ENCODE measurements at regions not wholly inside any gene's neighbourhood (a gene's known extent, or its start where the extent isn't known, plus 50 kb on each side); places are given as distances from the start of the nearest gene placed in this dataset.

GRCh38 chr20:20823476-20823881, 111.0 kb upstream of the RALGAPA2 start:
- FAIRE-seq: no peak

DNA sequence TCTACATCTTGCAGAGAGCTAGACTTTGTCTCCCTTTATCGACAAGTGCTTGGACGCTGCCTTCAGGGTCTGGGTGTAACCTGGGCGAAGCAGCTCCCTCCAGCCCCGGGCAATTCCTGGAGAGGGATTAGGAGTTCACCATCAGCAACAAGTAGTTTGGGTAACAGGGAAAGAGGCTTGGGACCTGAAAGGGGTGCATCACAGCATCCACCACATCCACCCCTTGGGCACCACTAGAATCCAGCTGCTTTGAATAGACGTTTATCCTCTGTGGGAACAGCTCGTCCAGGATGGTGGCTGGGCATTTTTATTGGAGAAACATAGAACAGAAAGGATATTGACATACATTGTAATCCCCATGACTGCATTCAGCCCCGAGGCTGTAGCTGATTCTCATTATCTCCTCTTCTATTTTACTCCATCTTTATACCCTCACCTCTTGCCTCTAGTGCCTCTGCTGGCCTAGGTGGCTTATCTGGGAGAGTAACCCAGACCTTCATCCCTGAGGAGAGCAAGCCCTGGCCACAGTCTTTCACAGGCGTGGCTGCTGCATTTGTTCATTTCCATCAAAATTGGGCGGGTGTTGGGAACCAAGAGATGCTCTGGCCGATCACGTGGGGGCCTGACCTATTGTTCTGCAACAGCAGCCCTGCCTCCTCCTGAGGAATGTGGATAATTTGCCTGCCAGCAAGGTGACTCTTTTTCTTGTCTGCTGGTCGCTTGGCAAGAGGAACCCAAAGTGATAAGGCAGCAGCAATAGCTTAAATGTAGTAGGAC, 109.2 kb upstream of the RALGAPA2 start:
- FAIRE-seq: no peak

DNA sequence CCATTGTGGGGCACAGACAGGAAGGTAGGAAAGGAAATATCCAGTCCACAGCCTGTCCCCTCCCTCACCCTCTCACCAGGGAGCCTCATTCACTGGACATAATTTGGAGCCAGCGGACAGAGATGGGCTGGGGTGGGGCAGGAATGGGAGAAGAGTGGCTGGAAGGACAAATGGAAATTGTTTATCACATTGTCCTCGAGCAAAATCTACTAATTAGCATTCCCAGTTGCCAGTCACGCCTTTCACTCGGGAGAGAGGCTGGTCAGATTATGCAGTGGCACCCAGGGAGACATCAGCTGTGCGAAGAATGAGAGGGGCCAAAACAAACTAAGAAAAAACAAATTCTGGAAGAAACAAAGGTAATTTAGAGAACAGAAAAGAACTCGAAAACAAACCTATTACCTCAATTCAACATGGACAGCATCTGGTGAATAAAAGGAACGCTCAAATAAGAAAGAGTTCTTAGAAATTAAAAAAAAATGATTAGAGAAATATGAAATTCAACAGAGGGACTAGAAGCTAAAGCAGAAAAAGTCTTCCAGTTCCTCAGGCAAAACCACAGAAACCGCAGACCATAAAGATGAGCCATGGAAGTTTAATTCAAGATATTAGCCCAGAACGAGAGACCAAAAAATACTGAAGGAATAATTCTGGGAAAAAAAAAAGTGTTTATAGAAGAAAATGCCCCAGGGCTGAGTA, 108.5 kb upstream of the RALGAPA2 start:
- FAIRE-seq: no peak

DNA sequence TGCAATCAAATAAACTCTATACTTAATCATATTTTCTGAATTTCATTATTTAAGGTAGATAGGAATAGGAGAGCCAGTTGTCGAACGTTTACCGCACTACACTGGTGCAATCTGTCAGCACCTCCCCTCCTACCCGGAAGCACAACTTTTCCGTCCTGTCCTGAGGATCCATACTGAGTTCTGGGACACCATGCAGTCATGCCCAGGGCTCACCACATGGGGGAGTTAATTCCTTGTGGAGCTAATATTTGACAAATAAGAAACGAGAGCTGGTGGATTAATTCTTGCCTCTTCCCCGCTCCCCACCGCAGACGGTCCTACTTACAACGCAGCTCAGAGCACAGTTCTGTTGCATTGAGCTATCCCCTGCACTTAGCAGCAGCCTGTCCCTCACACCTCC, 107.7 kb upstream of the RALGAPA2 start:
- FAIRE-seq: no peak

DNA sequence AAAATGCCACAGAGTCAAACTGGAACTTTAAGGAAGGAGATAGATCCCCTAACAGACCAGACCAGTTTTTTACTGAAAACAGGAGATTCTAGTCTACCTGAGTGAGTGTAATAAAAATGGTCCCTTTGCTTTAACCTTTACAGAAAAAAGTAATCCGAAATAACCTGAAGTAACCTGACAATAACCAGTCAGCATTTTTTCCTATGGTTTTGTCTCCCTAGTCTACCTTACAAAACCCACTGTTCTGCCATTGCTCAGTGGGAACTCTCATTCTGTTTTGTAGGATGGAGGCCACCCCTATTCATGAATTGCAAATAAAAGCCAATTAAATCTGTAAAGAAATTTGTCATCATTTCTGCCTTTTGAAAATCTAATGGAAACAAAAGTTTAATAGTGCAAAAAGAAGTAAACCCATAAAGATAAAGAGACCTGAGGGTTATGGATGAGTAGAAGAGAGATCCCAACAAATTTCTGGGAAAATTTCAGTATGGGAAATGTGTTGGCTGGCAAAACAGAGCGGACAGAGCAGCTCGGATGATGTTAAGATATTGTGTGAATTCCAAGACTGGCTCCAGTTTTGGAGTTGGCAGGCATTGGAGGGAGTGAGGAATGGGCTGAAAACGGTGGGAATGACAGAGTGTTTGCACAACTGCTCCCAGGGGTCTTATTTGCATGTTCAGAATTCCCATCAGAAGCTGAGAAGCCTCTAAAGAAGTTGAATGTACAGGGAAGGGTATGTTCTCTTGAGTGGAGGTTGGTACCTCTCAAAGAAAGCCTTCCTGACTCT, 104.7 kb upstream of the RALGAPA2 start:
- FAIRE-seq: no peak

- no peak for FAIRE-seq
These were observed 103.4 kb upstream of the RALGAPA2 start for GRCh38 chr20:20815711-20816455.

- FAIRE-seq: no peak
These were observed 102.2 kb upstream of the RALGAPA2 start for GRCh38 chr20:20814685-20815084.

- no peak for FAIRE-seq
These were observed 99.7 kb upstream of the RALGAPA2 start for GRCh38 chr20:20812136-20812535.

- FAIRE-seq: no peak
These were observed 95.6 kb upstream of the RALGAPA2 start for GRCh38 chr20:20808016-20808415.

DNA sequence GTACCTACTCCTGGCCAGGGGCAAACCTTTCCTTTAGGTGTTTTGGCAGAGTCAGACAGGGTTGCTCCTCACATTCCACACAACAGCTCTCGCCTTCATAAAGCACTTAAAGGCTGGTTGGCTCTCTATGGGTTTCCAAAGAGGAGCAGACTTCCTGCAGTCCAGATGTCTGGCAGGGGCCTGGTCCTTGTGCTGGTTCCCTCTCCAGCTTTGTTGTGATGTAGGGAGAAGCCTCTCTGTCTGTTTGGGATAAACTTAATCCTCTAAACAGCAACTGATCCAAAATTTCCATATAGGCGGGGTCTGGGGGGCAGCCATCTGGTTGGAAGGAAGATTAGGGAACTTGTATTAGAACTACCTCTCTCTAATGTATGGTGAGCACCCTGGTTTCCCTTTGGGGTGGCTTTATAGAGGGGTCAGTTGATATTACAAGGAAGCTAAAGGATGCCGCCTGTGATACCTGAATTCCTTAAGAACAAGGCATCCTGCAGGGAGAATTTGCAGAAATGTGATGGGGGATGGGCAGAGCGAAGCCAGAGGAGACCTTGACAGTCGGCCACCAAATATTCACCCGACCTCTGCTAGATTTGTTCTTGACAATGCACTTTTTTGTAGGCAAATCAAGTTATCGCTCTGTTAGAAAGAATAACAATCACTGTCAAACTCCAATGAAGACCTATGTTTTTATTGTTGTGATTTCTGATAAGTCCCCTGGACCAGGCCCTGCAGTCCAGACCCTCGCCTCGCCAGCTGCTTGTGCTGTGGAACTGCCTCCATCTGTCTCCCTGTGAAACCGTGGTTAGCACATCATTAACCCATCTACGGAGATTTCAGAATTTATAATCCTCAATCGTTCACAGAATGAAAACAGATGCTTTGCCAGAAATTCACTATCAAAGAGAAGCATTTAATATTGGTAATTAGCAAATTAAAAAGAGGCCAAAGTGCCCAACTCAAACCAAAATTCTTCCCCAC, 94.0 kb upstream of the RALGAPA2 start:
- FAIRE-seq: no peak

GRCh38 chr20:20803011-20803410, 90.6 kb upstream of the RALGAPA2 start:
- FAIRE-seq: no peak

- no peak for FAIRE-seq
These were observed 89.9 kb upstream of the RALGAPA2 start for GRCh38 chr20:20802328-20802727.

DNA sequence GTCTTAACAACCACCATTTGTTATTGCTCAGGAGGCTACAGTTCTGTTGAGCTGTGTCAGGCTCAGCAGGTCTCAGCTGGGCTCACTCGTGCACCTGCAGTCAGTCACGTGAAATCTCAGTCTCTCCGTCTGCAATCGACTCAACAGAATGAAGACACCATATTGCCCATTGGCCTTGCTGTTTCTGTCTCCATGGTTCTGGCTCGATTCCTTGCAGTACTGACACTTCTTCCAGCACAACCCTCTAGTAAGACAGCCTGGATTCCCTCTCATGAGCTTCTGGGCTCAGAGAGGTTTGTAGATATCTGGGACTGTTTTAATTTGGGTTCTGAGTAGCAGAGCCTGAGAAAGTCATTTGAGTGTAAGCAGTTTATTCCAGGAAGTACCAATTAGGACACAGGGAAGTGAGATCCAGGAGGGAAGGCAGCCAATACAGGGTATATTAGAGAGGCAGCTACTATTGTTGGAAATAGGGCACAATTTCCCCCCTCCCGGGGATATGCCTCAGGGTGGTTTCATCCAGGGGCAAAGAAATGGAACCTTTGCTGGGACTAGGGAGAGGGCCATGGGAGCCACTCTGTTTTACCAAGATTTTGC, 87.4 kb upstream of the RALGAPA2 start:
- FAIRE-seq: no peak

DNA sequence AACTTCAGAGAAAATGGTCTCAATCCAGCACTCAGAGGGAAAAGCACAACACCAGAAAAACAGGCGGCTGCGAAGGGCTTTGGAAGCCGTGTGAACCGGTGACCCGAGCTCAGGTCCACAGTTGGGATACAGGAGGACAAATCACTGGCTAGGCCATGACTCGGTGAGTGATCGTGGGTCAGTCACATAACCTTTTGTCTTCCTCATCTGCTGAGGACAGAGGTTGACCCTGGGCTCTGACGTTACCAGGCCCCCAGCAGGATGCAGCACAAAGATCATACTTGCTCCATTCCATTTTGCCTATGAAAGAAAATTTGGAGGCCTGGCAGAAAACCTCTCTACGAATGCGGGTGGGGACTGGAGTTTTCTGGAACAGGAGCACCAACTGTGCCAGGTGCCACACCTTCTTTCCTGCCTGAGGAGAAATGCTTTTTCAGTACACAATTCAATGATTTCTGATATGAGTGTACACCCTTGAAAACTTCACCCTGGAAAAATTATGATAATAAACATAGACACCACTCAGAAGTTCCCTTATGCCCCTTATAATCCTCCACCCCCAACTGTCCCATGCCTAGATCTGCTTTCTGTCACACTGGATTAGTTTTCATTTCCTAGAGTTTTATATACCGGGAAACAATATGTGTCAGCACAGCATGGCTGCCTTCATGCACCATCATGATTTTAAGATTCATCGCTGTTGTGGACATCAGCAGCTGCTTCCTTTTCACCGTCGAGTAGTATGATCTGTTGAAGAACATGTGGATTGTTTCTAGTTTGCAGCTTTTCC, 85.3 kb upstream of the RALGAPA2 start:
- FAIRE-seq: no peak

- no peak for FAIRE-seq
These were observed 84.5 kb upstream of the RALGAPA2 start for GRCh38 chr20:20796766-20797440.

- no peak for FAIRE-seq
These were observed 83.3 kb upstream of the RALGAPA2 start for GRCh38 chr20:20795721-20796120.

DNA sequence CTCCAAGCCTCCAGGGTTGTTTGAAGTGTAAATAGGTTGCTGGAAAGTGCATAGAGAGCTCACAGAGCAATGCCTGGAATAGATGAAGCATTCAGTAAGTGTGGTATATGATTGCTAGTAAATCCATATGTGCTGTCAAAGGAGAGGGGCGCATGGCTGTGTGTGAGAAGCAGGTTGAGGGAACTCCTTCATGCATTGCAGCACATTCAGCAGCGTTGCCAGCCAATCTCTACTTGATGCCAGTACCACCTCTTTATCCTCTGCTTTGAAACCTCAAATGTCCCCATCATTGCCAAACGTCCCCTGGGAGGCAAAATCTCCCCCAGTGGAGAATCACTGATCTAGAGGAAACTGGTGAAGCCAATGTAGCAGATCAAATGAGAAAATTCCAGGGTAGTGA, 82.7 kb upstream of the RALGAPA2 start:
- FAIRE-seq: no peak

- no peak for FAIRE-seq
These were observed 81.1 kb upstream of the RALGAPA2 start for GRCh38 chr20:20793591-20793990.

- no peak for FAIRE-seq
These were observed 79.5 kb upstream of the RALGAPA2 start for GRCh38 chr20:20791664-20792568.

Data from endometrium (tissue), 2 donors.